GM18498 (cell line): ENCODE measurements at regions not wholly inside any gene's neighbourhood (a gene's known extent, or its start where the extent isn't known, plus 50 kb on each side); places are given as distances from the start of the nearest gene placed in this dataset.

ENCODE experiments used
- ATAC-seq: cut with Tn5 transposase; IDR thresholded peaks from one replicate; pipeline ENCODE4 v1.9.1; 2021; ENCODE audit warnings: mild to moderate bottlenecking, moderate library complexity; ENCODE audit not compliant: unreplicated experiment

GRCh38 chr6:108751851-108752732 is 96.1 kb upstream of the ARMC2 start:
- ATAC-seq, result no peak

GRCh38 chr6:108752733-108753590 is 95.3 kb upstream of the ARMC2 start:
- ATAC-seq, result no peak

- ATAC-seq, result no peak
These were observed 92.7 kb upstream of the ARMC2 start for GRCh38 chr6:108755257-108756240.

- no peak for ATAC-seq
These were observed 90.9 kb upstream of the ARMC2 start for GRCh38 chr6:108757357-108757756.

DNA sequence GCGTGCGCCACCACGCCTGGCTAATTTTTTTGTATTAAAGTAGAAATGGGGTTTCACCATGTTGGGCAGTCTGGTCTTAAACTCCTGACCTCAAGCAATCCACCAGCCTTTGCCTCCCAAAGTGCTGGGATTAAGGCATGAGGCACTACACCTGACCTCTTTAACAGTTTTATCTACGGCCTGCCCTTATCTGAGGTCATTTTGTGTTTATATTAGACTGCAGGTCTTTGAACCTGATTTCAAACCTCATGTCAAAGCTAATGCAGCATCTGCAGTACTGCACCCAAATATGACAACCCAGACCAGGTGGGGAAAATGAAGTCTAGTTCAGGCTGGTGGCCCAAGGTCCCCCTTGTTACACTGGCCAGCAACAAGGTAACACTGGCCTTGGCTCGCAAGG is 89.3 kb upstream of the ARMC2 start:
- ATAC-seq, result no peak

DNA sequence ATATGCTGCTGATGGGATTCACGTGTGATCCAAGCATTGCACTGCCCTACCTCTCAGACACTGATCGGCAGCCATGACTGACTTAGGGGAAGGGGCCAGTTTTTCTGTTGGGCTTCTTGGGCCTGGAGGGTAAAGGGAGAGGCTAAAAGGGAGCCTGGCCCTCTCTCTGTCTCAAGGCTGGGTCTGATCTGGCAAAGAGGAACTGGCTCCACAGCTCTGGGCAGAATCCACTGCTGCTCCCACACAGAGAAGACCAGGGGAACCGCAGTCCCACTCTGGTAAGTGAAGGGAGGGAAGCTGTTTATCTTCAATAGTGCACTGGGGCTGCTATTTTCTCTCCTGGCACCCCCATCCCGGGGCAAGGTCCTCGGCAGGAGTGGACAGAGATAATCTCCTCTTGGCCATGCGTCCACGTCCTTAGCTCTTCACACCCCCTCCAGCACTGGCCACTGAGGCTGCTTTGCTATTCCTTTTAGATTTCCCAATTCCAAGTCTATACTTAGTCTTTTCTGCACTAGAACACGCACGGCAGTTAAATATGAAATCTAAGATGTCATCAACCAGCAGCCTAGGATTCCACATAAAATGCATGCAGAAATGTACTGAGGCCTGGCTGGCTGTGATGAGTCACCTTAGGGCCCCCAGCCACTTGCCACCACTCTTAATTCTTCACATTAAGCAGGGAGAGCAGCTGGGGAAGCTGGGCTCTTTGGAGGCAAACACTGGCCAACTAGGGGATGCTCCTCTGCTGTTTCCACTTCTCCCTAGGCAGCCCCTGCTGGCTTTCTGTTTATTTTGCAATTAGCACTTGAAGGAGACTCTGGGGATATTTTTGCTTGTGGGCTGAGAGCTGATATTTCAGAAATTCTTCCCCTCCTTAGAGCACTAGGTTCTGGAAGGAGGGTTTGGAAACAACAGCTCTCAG is 87.8 kb upstream of the ARMC2 start:
- ATAC-seq, result no peak

- ATAC-seq, result no peak
These were observed 85.8 kb upstream of the ARMC2 start for GRCh38 chr6:108762394-108762793.

DNA sequence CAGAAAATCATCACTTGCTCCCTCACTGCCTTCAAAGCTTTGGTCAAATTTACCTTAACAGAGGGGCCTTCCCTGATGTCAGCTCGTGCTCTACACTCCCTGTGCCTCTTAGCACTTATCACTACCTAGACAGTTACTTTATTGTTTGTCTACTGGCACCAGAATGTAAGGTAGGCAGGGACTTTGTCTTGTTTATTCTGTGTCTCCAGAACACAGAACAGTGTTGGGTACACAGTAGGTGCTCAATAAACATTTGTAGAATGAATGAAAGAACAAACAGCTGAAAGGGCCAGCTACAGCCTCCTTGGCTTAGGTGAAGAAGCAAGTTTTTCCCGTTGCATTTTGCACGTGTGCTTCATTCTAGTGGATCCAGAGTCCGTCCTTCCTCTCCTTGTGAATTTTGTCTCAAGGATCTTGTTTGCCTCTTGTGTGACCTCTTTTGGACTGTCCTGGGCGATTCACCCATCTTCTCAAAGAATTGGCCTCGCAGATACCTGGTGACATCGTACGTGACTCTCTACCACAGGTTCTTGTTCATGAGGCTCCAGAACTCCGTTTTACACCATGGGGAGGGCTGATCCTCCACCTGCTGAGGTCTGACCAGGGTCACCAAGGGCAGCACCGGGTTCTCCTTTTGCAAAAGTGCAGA is 84.2 kb upstream of the ARMC2 start:
- no peak for ATAC-seq

- no peak for ATAC-seq
These were observed 83.7 kb upstream of the ARMC2 start for GRCh38 chr6:108764580-108764950.

GRCh38 chr6:108765495-108765894 is 82.7 kb upstream of the ARMC2 start:
- no peak for ATAC-seq

- ATAC-seq, result no peak
These were observed 81.8 kb upstream of the ARMC2 start for GRCh38 chr6:108766419-108766818.

DNA sequence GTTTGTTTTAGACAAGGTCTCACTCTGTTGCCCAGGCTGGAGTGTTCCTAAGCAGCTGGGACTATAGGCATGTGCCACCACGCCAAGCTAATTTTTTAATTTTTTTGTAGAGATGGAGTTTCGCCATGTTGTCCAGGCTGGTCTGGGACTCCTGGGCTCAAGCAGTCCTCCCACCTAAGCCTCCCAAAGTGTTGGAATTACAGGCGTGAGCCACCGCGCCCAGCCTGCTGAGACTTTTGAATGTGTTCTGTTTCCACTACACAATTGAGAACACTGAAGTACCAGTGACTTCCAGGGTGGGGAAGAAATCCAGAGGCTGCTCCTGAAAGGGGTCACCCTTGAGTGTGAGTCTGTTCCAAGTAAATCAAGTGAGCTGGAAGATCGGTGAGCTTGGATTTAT is 81.3 kb upstream of the ARMC2 start:
- no peak for ATAC-seq

- no peak for ATAC-seq
These were observed 80.6 kb upstream of the ARMC2 start for GRCh38 chr6:108767418-108768165.

DNA sequence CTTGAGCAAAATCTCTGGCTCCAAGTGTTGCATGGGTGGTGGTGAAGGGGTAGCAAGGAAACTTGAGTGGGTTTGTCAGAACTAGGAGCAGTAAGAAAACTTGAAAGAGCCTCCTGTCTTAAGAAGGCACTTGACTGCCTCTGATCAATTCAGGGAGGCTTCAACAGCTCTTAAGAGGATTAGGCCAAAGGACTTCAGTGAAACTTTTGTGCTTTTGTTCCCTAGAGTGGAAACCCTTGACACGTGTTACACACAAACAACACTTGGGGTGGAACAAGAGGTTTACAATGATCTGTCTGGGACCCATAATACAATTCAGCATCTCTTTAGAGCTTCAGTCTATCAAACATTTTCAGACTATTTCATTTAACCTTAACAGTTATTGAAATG is 80.1 kb upstream of the ARMC2 start:
- no peak for ATAC-seq

DNA sequence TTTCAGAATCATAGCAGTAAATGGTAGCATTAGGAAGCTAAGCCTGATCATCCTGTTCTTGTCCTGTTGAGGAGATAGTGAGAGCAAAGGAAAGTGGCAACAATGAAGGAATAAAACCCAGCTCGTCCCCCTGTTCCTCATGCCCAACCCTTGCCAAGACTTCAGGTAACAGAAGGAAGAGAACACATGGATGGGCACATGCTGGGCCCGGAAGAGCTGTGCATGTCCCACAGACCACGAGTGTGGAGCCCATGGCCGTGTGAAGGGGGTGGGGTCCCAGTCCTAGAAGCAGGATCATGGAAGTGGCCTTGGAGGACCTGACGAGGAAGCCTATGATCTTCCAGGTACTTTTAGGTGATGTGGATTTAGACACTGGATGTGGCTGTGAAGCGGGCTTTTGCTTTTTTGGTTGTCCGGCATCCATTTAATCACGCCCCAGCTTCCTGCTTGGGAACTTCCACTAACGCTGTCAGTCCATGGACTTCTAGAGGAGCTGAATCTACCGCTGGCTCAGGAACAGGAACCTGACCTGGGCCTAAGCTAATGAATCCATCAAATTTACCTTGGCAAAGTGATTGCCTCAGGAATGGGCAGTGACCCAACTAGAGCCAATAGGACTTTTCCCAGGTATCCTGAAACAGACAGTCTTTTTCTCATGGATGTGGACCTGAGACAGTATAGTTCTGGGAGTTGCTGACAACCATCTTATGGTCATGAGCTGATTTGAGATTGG is 79.3 kb upstream of the ARMC2 start:
- no peak for ATAC-seq

DNA sequence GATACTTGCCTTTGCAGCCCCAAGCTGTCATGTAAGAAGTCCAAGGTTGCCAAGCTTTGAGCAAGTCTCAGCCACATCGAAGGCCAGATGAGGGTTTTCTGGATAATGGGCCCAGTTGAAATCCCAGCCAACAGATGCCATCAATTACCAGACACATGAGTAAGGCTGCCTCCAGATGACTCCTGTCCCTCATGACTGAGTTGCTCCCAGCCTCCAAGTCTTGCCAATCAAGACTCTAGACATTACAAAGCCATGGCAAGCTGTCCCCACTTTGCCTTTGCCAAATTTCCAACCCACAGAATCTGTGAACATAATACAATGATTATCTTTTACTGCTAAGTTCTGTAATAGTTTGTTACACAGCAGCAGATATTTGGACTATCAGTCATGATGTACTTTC is 76.8 kb upstream of the ARMC2 start:
- ATAC-seq, result no peak

DNA sequence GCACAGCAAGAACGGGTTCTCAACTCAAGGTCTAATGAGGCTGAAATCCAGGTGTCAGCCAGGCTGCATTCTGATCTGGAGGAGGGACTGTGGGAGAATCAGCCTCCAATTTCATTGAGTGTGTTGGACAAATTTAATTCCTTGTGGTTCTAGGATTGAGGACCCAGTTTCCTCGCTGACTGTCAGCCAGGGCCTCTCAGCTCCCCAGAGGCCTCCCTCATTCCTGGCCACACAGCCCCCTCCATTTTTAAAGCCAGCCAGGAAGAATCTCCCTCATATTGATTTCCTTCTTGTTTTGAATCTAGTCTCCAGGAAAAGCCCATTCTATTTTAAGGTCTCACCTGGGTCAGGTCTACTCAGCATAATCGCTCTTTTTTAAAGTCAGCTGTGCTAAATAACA is 73.7 kb upstream of the ARMC2 start:
- ATAC-seq, result no peak

- ATAC-seq, result no peak
These were observed 70.7 kb upstream of the ARMC2 start for GRCh38 chr6:108777536-108777935.
